ENCODE measurements at regions not wholly inside any gene's neighbourhood (a gene's known extent, or its start where the extent isn't known, plus 50 kb on each side); places are given as distances from the start of the nearest gene placed in this dataset.

GRCh38 chr7:109479388-109479787 lies 909.7 kb downstream of the DNAJB9 start:
- TF ChIP-seq CTCF (IDR thresholded peaks at IDR 0.05; ENCODE audit: low read length): peak; percentile 32; the same call in 1 of the 2 replicates
- TF ChIP-seq EZH2 (IDR thresholded peaks at IDR 0.05; ENCODE audit: borderline replicate concordance, low read length): no peak
